H9 (cell line): ENCODE measurements at regions not wholly inside any gene's neighbourhood (a gene's known extent, or its start where the extent isn't known, plus 50 kb on each side); places are given as distances from the start of the nearest gene placed in this dataset.

Source experiments
- DNase-seq: peaks from one replicate; pipeline ENCODE4 v3.0.0-alpha.2; 2017
- H2AFZ ChIP-seq: one replicate; pipeline ENCODE4 v1.6.1; 2013; ENCODE audit warnings: mild to moderate bottlenecking, low read length, control low read depth, moderate library complexity
- H2AK5ac ChIP-seq: 2 replicates; pipeline ENCODE4 v1.6.1; 2013; ENCODE audit warnings: low read length, control low read depth, mixed read lengths; ENCODE audit not compliant: insufficient read length
- H2BK120ac ChIP-seq: one replicate; pipeline ENCODE4 v1.6.1; 2013; ENCODE audit warnings: low read depth, mild to moderate bottlenecking, low read length, control low read depth, inconsistent platforms; ENCODE audit not compliant: poor library complexity, severe bottlenecking
- H2BK12ac ChIP-seq: 2 replicates; pipeline ENCODE4 v1.6.1; 2013; ENCODE audit warnings: low read length, control low read depth, mixed read lengths, low read depth; ENCODE audit not compliant: insufficient read length
- H2BK15ac ChIP-seq: 2 replicates; pipeline ENCODE4 v1.6.1; 2013; ENCODE audit warnings: low read depth, low read length, control low read depth
- H2BK20ac ChIP-seq: one replicate; pipeline ENCODE4 v1.6.1; 2013; ENCODE audit warnings: low read depth, mild to moderate bottlenecking, low read length, control low read depth, inconsistent platforms; ENCODE audit not compliant: poor library complexity, severe bottlenecking
- H2BK5ac ChIP-seq: 2 replicates; pipeline ENCODE4 v1.6.1; 2013; ENCODE audit warnings: low read length, control low read depth, mixed read lengths; ENCODE audit not compliant: insufficient read length
- H3K14ac ChIP-seq: 2 replicates; pipeline ENCODE4 v1.6.1; 2013; ENCODE audit warnings: low read length, control low read depth; ENCODE audit not compliant: insufficient read depth
- H3K18ac ChIP-seq: 2 replicates; pipeline ENCODE4 v1.6.1; 2013; ENCODE audit warnings: low read depth, mild to moderate bottlenecking, mixed read lengths, low read length, control low read depth; ENCODE audit not compliant: insufficient read length
- H3K23ac ChIP-seq: 2 replicates; pipeline ENCODE4 v1.6.1; 2013; ENCODE audit warnings: low read length, control low read depth, mixed read lengths, low read depth; ENCODE audit not compliant: insufficient read length
- H3K23me2 ChIP-seq: 2 replicates; pipeline ENCODE4 v1.6.1; 2013; ENCODE audit warnings: low read depth, mild to moderate bottlenecking, mixed read lengths, low read length, control low read depth; ENCODE audit not compliant: insufficient read length, poor library complexity, severe bottlenecking
- H3K27ac ChIP-seq: 2 replicates; pipeline ENCODE4 v1.5.1; 2013; ENCODE audit warnings: low read length, control low read depth, mixed read lengths, low read depth; ENCODE audit not compliant: insufficient read length
- H3K27me3 ChIP-seq: 2 replicates; pipeline ENCODE4 v1.6.1; 2013; ENCODE audit warnings: low read length, control low read depth, inconsistent platforms; ENCODE audit not compliant: insufficient read depth
- H3K4ac ChIP-seq: 2 replicates; pipeline ENCODE4 v1.6.1; 2013; ENCODE audit warnings: low read depth, mild to moderate bottlenecking, control low read depth, inconsistent platforms, low read length, moderate library complexity
- H3K4me1 ChIP-seq: 2 replicates; pipeline ENCODE4 v1.6.1; 2013; ENCODE audit warnings: low read length, control low read depth, inconsistent platforms; ENCODE audit not compliant: insufficient read depth
- H3K4me2 ChIP-seq: 2 replicates; pipeline ENCODE4 v1.6.1; 2013; ENCODE audit warnings: low read length, control low read depth, mixed read lengths; ENCODE audit not compliant: insufficient read length, insufficient read depth
- H3K56ac ChIP-seq: 2 replicates; pipeline ENCODE4 v1.6.1; 2013; ENCODE audit warnings: low read depth, mild to moderate bottlenecking, mixed read lengths, low read length, control low read depth; ENCODE audit not compliant: insufficient read length
- H3K79me1 ChIP-seq: 2 replicates; pipeline ENCODE4 v1.6.1; 2013; ENCODE audit warnings: low read depth, mild to moderate bottlenecking, moderate library complexity, low read length, control low read depth, inconsistent platforms; ENCODE audit not compliant: insufficient read depth, poor library complexity, severe bottlenecking
- H3K79me2 ChIP-seq: 2 replicates; pipeline ENCODE4 v1.6.1; 2013; ENCODE audit warnings: low read length, control low read depth, inconsistent platforms; ENCODE audit not compliant: insufficient read depth
- H3K9ac ChIP-seq: 2 replicates; pipeline ENCODE4 v1.6.1; 2013; ENCODE audit warnings: low read length, control low read depth, mixed read lengths; ENCODE audit not compliant: insufficient read length; ENCODE audit errors: extremely low read depth
- H3K9me3 ChIP-seq: one replicate; pipeline ENCODE4 v1.6.1; 2013; ENCODE audit warnings: low read depth, low read length, inconsistent platforms; ENCODE audit not compliant: control insufficient read depth
- H3T11ph ChIP-seq: one replicate; pipeline ENCODE4 v1.6.1; 2013; ENCODE audit warnings: mild to moderate bottlenecking, low read length, control low read depth, inconsistent platforms
- H4K20me1 ChIP-seq: one replicate; pipeline ENCODE4 v1.6.1; 2013; ENCODE audit not compliant: control insufficient read depth, insufficient read length, insufficient read depth
- H4K5ac ChIP-seq: 2 replicates; pipeline ENCODE4 v1.6.1; 2013; ENCODE audit warnings: low read depth, mild to moderate bottlenecking, mixed read lengths, low read length, control low read depth; ENCODE audit not compliant: insufficient read length
- H4K8ac ChIP-seq: replicated peaks from 2 replicates; pipeline ENCODE4 v1.6.1; 2013; ENCODE audit warnings: low read length, control low read depth, mixed read lengths, low read depth; ENCODE audit not compliant: insufficient read length
- H4K91ac ChIP-seq: 2 replicates; pipeline ENCODE4 v1.6.1; 2013; ENCODE audit warnings: low read depth, mild to moderate bottlenecking, moderate library complexity, mixed read lengths, low read length, control low read depth; ENCODE audit not compliant: insufficient read length
- H3K27ac Mint-ChIP-seq, 3 experiments: 2 replicates in 2 of 3; 3 replicates in 1 of 3; pipeline ENCODE4 v1.8.0; 2020 to 2021; ENCODE audit warnings: mixed read lengths in 3 of 3, mild to moderate bottlenecking in 1 of 3, moderate library complexity in 1 of 3
- H3K27me3 Mint-ChIP-seq: 2 replicates; pipeline ENCODE4 v1.8.0; 2021; ENCODE audit warnings: low read depth, mild to moderate bottlenecking, moderate library complexity, mixed read lengths
- H3K36me3 Mint-ChIP-seq, 3 experiments: 2 replicates in 2 of 3; 3 replicates in 1 of 3; pipeline ENCODE4 v1.8.0; 2020 to 2021; ENCODE audit warnings: low read depth in 3 of 3, mixed read lengths in 3 of 3; ENCODE audit not compliant: insufficient read depth in 1 of 3
- H3K4me1 Mint-ChIP-seq, 2 experiments: 2 replicates each; pipeline ENCODE4 v1.8.0; 2020; ENCODE audit warnings: mixed read lengths in 2 of 2
- H3K4me3 Mint-ChIP-seq, 2 experiments: 2 replicates in 1 of 2; 3 replicates in 1 of 2; pipeline ENCODE4 v1.8.0; 2020 to 2021; ENCODE audit warnings: mild to moderate bottlenecking in 2 of 2, mixed read lengths in 2 of 2, moderate library complexity in 1 of 2
- H3K9me3 Mint-ChIP-seq, 2 experiments: 2 replicates in 1 of 2; 3 replicates in 1 of 2; pipeline ENCODE4 v1.8.0; 2020; ENCODE audit warnings: mild to moderate bottlenecking in 2 of 2, mixed read lengths in 2 of 2, moderate library complexity in 1 of 2
- WGBS: extraction: QIAGEN DNeasy Blood & Tissue Kit; methylation state at CpG from one replicate; pipeline ENCODE4 v1.1.7; 2013; ENCODE audit warnings: missing lambda C conversion rate, low lambda C conversion rate, mixed read lengths; ENCODE audit not compliant: insufficient read length; ENCODE audit errors: extremely low coverage; 5-methylcytosine and 5-hydroxymethylcytosine counted together
- TF ChIP-seq, protein P1 (sequence below): fragments of 200-600 bp; sonication (generic); conservative IDR thresholded peaks from 3 replicates; pipeline ENCODE4 v1.8.0; 2021; ENCODE audit warnings: antibody characterized with exemption, mild to moderate bottlenecking

GRCh38 chr3:6229778-6230410 is 631.0 kb upstream of the GRM7 start:
- Histone ChIP-seq H3K14ac (no peak overlapping the region), H3K4ac (no peak overlapping the region), H4K8ac (no peak overlapping the region), H2BK120ac (no peak overlapping the region), H3K9me3 (no peaks in the 10 kb centered on the region), H2BK5ac (no peak overlapping the region), H3K9ac (no peak overlapping the region), H3K56ac (no peak overlapping the region), H2BK12ac (no peak overlapping the region), H3K27me3 (no peaks in the 10 kb centered on the region), H3K27ac (no peak overlapping the region), H2BK20ac (no peak overlapping the region), H2AK5ac (no peak overlapping the region), H4K91ac (no peak overlapping the region), H2AFZ (no peak overlapping the region), H3K79me2 (no peaks in the 10 kb centered on the region), H4K20me1 (no peaks in the 10 kb centered on the region), H3K23me2 (no peaks in the 10 kb centered on the region), H3K79me1 (no peaks in the 10 kb centered on the region), H2BK15ac (no peak overlapping the region), H3K18ac (no peak overlapping the region), H3K4me2 (no peak overlapping the region), H4K5ac (no peak overlapping the region), H3K4me1 (no peaks in the 10 kb centered on the region), H3K23ac (no peak overlapping the region), H3T11ph (no peak overlapping the region)
- no CpG with 5 or more reads among the region's 6 CpGs for WGBS
- H3K27me3 Mint-ChIP-seq: no peaks in the 10 kb centered on the region
- no peaks in the 10 kb centered on the region for H3K9me3 Mint-ChIP-seq
- H3K27ac Mint-ChIP-seq: no peak overlapping the region
- no peaks in the 10 kb centered on the region for H3K36me3 Mint-ChIP-seq
- no peaks in the 10 kb centered on the region for H3K4me1 Mint-ChIP-seq
- DNase-seq: no peak
- no peak overlapping the region for H3K4me3 Mint-ChIP-seq
- TF ChIP-seq, protein P1, sequence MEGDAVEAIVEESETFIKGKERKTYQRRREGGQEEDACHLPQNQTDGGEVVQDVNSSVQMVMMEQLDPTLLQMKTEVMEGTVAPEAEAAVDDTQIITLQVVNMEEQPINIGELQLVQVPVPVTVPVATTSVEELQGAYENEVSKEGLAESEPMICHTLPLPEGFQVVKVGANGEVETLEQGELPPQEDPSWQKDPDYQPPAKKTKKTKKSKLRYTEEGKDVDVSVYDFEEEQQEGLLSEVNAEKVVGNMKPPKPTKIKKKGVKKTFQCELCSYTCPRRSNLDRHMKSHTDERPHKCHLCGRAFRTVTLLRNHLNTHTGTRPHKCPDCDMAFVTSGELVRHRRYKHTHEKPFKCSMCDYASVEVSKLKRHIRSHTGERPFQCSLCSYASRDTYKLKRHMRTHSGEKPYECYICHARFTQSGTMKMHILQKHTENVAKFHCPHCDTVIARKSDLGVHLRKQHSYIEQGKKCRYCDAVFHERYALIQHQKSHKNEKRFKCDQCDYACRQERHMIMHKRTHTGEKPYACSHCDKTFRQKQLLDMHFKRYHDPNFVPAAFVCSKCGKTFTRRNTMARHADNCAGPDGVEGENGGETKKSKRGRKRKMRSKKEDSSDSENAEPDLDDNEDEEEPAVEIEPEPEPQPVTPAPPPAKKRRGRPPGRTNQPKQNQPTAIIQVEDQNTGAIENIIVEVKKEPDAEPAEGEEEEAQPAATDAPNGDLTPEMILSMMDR: no peak
